Spleen (tissue), 11 donors: ENCODE measurements at regions not wholly inside any gene's neighbourhood (a gene's known extent, or its start where the extent isn't known, plus 50 kb on each side); places are given as distances from the start of the nearest gene placed in this dataset.

Experiments
- DNase-seq: peaks from one replicate; pipeline ENCODE4 v3.0.0-alpha.2; 2020
- H3K27ac ChIP-seq, 8 donors: fragments of 200-600 bp; sonication (generic) in 7 of 8; 1 replicate in 4 of 8; 2 replicates in 4 of 8; pipeline versions ENCODE4 v1.5.0 to v1.8.0; 2016 to 2021; ENCODE audit warnings: inconsistent platforms in 4 of 8, mild to moderate bottlenecking in 4 of 8, moderate library complexity in 1 of 8
- H3K27me3 ChIP-seq, 7 donors: fragments of 200-600 bp; sonication (generic) in 6 of 7; replicated peaks in 1 of 7; 1 replicate in 4 of 7; 2 replicates in 3 of 7; pipeline versions ENCODE4 v1.5.0 to v1.8.0; 2016 to 2021; ENCODE audit warnings: inconsistent platforms in 3 of 7, mild to moderate bottlenecking in 1 of 7
- H3K36me3 ChIP-seq, 6 donors: fragments of 200-600 bp; sonication (generic) in 5 of 6; 1 replicate in 4 of 6; 2 replicates in 2 of 6; pipeline versions ENCODE4 v1.5.0 to v1.8.0; 2016 to 2021; ENCODE audit warnings: inconsistent platforms in 2 of 6
- H3K4me1 ChIP-seq, 6 donors: fragments of 200-600 bp; sonication (generic) in 5 of 6; 1 replicate in 3 of 6; 2 replicates in 3 of 6; pipeline versions ENCODE4 v1.5.0 to v1.8.0; 2016 to 2021; ENCODE audit warnings: inconsistent platforms in 3 of 6
- H3K4me3 ChIP-seq, 8 donors: fragments of 200-600 bp; sonication (generic) in 7 of 8; 1 replicate in 4 of 8; 2 replicates in 4 of 8; pipeline versions ENCODE4 v1.5.0 to v1.8.0; 2016 to 2021; ENCODE audit warnings: inconsistent platforms in 4 of 8, mild to moderate bottlenecking in 4 of 8, moderate library complexity in 2 of 8
- H3K9me3 ChIP-seq, 8 donors: fragments of 200-600 bp; sonication (generic) in 7 of 8; 1 replicate in 4 of 8; 2 replicates in 4 of 8; pipeline versions ENCODE4 v1.5.0 to v1.8.0; 2016 to 2021; ENCODE audit warnings: inconsistent platforms in 4 of 8
- POLR2A ChIP-seq, 3 donors: fragments of 450-650 bp; IDR thresholded peaks; one replicate each; pipeline ENCODE4 v1.5.1; 2017; ENCODE audit warnings: antibody characterized with exemption in 3 of 3, mild to moderate bottlenecking in 1 of 3
- POLR2AphosphoS5 ChIP-seq, 3 donors: sonication (generic); formaldehyde crosslinking; IDR thresholded peaks; one replicate each; pipeline ENCODE4 v1.5.1; 2017; ENCODE audit warnings: antibody characterized with exemption in 3 of 3
- WGBS, 5 donors: extraction: QIAGEN DNeasy Blood & Tissue Kit in 3 of 5; methylation state at CpG; one replicate each; pipeline versions ENCODE4 v1.1.5 to v1.1.7; 2013 to 2018; 5-methylcytosine and 5-hydroxymethylcytosine counted together
- intact Hi-C: fragments of 100-400 bp; cut with DNase I; formaldehyde crosslinking; loops from one replicate; pipeline ENCODE4 v1.15.0; 2023; ENCODE audit warnings: low total_unique reads
- TF ChIP-seq, protein P1 (sequence below), 11 experiments: fragments of 200-600 bp in 7 of 11; fragments of 450-650 bp in 4 of 11; sonication (generic) in 4 of 11; IDR thresholded peaks in 8 of 11; conservative IDR thresholded peaks in 3 of 11; 1 replicate in 7 of 11; 2 replicates in 4 of 11; pipeline versions ENCODE4 v1.4.0 to v1.8.0; 2016 to 2021; ENCODE audit warnings: antibody characterized with exemption in 11 of 11, inconsistent platforms in 4 of 11, mild to moderate bottlenecking in 1 of 11
- donor health status: healthy with polysubstance abuse.
- donor health status: DM: no; HTN: no; CAD: no; lungs with moderate emphysema.
- donor health status: DM: no; HTN: no; CAD: no.
- donor health status: Bipolar disorder and iron deficiency.
- donor health status: healthy.
- donor health status: DM: no; HTN: no; CAD: no.
- donor health status: DM: yes; HTN: yes; CAD: no.

DNA sequence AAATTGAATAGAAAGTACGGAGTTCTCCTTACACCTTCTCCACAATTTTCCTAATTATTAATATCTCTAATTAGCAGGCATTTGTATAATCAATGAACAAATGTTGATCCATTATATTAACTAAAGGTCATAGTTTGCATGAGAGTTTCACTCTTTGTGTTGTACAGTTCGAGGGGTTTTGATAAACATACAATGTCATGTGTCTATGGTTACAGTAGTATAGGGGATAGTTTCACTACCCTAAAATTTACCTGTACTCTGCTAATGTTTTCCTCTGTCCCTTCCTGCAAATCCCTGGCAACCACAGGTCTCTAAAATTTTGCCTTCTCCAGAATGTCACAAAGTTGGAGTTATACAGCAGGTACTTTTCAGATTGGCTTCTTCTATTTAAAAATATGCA, 1199.8 kb upstream of the GJE1 start:
- no peak overlapping the region for H3K27ac ChIP-seq
- TF ChIP-seq POLR2AphosphoS5 (IDR thresholded peaks at IDR 0.05): no peak
- TF ChIP-seq, protein P1, sequence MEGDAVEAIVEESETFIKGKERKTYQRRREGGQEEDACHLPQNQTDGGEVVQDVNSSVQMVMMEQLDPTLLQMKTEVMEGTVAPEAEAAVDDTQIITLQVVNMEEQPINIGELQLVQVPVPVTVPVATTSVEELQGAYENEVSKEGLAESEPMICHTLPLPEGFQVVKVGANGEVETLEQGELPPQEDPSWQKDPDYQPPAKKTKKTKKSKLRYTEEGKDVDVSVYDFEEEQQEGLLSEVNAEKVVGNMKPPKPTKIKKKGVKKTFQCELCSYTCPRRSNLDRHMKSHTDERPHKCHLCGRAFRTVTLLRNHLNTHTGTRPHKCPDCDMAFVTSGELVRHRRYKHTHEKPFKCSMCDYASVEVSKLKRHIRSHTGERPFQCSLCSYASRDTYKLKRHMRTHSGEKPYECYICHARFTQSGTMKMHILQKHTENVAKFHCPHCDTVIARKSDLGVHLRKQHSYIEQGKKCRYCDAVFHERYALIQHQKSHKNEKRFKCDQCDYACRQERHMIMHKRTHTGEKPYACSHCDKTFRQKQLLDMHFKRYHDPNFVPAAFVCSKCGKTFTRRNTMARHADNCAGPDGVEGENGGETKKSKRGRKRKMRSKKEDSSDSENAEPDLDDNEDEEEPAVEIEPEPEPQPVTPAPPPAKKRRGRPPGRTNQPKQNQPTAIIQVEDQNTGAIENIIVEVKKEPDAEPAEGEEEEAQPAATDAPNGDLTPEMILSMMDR (IDR thresholded peaks at IDR 0.05 in 8 of 11, conservative IDR thresholded peaks at IDR 0.05 in 3 of 11): no peak
- no peak for TF ChIP-seq POLR2A (IDR thresholded peaks at IDR 0.05)
- H3K4me1 ChIP-seq: no peaks in the 10 kb centered on the region
- no peak overlapping the region for H3K4me3 ChIP-seq
- H3K27me3 ChIP-seq: no peaks in the 10 kb centered on the region
- intact Hi-C loops: no loop called here
- no peaks in the 10 kb centered on the region for H3K36me3 ChIP-seq
- no peaks in the 10 kb centered on the region for H3K9me3 ChIP-seq
- 78 to 88% (median 82%) methylated on average over 2 of the region's 2 CpGs for WGBS, 5 donors
- DNase-seq: no peak

DNA sequence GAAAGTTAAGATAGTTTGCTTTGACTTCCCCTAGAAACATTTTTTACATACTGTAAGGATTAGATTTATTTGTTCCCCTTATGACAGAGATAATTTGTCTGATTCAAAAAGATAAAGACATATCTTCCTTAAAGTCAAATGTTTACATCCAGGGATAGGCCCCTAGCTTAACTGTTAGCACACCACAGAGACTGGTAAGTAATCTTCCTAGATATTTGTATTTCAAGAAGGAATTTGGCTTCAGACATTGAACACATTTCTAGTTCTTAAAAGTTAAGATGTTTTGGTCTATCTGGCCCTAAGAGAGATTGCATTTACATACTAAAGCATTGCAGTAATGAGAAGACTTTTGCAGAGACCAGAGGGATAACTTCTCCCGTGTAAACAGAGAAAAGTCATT, 1201.1 kb upstream of the GJE1 start:
- 69 to 96% (median 91%) methylated on average over 1 of the region's 1 CpG for WGBS, 5 donors
- DNase-seq: no peak
- H3K9me3 ChIP-seq: no peaks in the 10 kb centered on the region
- TF ChIP-seq POLR2A (IDR thresholded peaks at IDR 0.05) (no peak), POLR2AphosphoS5 (IDR thresholded peaks at IDR 0.05) (no peak)
- TF ChIP-seq, protein P1 (IDR thresholded peaks at IDR 0.05 in 8 of 11, conservative IDR thresholded peaks at IDR 0.05 in 3 of 11): no peak
- no peaks in the 10 kb centered on the region for H3K4me1 ChIP-seq
- H3K36me3 ChIP-seq: no peaks in the 10 kb centered on the region
- intact Hi-C loops: no loop called here
- H3K27ac ChIP-seq: no peak overlapping the region
- H3K27me3 ChIP-seq: no peaks in the 10 kb centered on the region
- H3K4me3 ChIP-seq: no peak overlapping the region

DNA sequence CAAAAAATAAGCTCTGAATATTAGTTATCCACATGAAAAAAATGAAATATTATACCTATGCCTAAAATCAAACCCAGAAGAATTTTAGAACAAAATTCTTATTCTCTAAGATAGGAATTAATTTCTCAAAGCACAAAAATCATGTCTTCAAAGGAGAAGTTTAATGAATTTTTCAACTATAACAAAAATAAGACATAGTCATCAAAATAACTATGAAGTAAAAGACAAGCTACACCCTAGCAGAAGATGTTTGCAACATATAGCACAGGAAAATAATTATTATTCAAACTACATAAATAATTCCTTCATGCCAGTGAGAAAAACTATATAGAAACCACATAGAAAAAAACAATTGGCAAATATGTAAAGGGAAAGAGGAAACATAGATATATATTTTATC, 1203.6 kb upstream of the GJE1 start:
- intact Hi-C loops: no loop called here
- no peak for TF ChIP-seq POLR2AphosphoS5 (IDR thresholded peaks at IDR 0.05)
- TF ChIP-seq POLR2A (IDR thresholded peaks at IDR 0.05): no peak
- TF ChIP-seq, protein P1 (IDR thresholded peaks at IDR 0.05 in 8 of 11, conservative IDR thresholded peaks at IDR 0.05 in 3 of 11): no peak

DNA sequence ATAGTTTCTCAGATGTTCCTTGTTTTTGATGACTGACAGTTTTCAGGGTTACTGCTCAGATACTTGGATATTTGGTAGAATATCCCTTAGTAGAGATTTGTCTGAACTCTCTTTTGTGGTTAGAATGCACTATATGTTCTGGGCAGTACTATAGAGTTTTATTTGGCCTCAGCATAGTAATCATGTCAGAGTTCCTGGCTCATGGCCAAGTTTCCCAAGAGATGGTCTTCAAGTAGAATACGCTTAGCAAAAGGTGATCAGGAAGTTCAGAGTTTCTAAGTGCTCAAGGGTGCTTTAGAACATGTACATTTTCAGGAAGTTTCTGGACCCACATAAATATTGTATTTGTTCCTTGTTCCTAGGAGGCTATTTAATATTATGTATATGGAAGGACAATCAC, 1209.7 kb upstream of the GJE1 start:
- intact Hi-C loops: no loop called here

More for the DNA sequence above, 1203.6 kb upstream of the GJE1 start:
- H3K4me3 ChIP-seq: no peak overlapping the region
- H3K36me3 ChIP-seq: no peaks in the 10 kb centered on the region
- H3K27me3 ChIP-seq: no peaks in the 10 kb centered on the region
- no peaks in the 10 kb centered on the region for H3K4me1 ChIP-seq
- H3K9me3 ChIP-seq: no peaks in the 10 kb centered on the region
- no peak overlapping the region for H3K27ac ChIP-seq
- DNase-seq: no peak

More for the DNA sequence above, 1209.7 kb upstream of the GJE1 start:
- Histone ChIP-seq H3K4me1 (no peaks in the 10 kb centered on the region), H3K9me3 (no peaks in the 10 kb centered on the region), H3K27ac (no peak overlapping the region), H3K27me3 (no peaks in the 10 kb centered on the region), H3K4me3 (no peak overlapping the region), H3K36me3 (no peaks in the 10 kb centered on the region)
- DNase-seq: no peak
- TF ChIP-seq POLR2A (IDR thresholded peaks at IDR 0.05): no peak
- TF ChIP-seq, protein P1 (IDR thresholded peaks at IDR 0.05 in 8 of 11, conservative IDR thresholded peaks at IDR 0.05 in 3 of 11): no peak
- TF ChIP-seq POLR2AphosphoS5 (IDR thresholded peaks at IDR 0.05): no peak
- WGBS, 5 donors: 32 to 65% (median 60%) methylated on average over 1 of the region's 1 CpG
